ENCODE measurements at regions not wholly inside any gene's neighbourhood (a gene's known extent, or its start where the extent isn't known, plus 50 kb on each side); places are given as distances from the start of the nearest gene placed in this dataset.
"Not testable (repeated sequence)": the region's sequence is repeated elsewhere in the genome, so short reads cannot be mapped to it uniquely, and the experiment has no call there.

DNA sequence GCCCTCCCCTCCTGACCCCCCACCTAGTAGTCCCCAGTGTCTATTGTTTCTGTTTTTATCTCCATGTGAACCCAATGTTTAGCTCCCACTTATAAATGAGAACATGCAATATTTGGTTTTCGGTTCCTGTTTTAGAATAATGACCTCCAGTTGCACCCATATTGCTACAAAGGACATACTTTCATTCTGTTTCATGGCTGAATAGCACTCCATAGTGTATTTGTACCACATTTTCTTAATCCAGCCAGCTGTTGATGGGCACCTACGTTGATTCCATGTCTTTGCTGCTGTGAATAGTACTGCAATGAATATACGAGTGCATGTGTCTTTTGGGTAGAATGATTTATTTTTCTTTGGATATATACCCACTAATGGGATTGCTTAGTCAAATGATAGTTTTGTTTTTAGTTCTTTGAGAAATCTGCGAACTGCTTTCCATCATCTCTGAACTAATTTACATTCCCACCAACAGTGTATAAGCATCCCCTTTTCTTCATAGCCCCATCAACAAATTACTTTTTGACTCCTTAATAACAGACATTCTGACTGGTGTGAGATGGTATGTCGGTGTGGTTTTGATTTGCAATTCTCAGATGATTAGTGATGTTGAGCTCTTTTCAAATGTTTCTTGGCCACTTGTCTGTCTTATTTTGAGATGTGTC, 128.4 kb upstream of the PHYHIPL start (continued):
- TF ChIP-seq, protein P1, sequence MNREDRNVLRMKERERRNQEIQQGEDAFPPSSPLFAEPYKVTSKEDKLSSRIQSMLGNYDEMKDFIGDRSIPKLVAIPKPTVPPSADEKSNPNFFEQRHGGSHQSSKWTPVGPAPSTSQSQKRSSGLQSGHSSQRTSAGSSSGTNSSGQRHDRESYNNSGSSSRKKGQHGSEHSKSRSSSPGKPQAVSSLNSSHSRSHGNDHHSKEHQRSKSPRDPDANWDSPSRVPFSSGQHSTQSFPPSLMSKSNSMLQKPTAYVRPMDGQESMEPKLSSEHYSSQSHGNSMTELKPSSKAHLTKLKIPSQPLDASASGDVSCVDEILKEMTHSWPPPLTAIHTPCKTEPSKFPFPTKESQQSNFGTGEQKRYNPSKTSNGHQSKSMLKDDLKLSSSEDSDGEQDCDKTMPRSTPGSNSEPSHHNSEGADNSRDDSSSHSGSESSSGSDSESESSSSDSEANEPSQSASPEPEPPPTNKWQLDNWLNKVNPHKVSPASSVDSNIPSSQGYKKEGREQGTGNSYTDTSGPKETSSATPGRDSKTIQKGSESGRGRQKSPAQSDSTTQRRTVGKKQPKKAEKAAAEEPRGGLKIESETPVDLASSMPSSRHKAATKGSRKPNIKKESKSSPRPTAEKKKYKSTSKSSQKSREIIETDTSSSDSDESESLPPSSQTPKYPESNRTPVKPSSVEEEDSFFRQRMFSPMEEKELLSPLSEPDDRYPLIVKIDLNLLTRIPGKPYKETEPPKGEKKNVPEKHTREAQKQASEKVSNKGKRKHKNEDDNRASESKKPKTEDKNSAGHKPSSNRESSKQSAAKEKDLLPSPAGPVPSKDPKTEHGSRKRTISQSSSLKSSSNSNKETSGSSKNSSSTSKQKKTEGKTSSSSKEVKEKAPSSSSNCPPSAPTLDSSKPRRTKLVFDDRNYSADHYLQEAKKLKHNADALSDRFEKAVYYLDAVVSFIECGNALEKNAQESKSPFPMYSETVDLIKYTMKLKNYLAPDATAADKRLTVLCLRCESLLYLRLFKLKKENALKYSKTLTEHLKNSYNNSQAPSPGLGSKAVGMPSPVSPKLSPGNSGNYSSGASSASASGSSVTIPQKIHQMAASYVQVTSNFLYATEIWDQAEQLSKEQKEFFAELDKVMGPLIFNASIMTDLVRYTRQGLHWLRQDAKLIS (CRISPR knock-in tag; IDR thresholded peaks at IDR 0.05; ENCODE audit: borderline replicate concordance): no peak
- no peak for TF ChIP-seq JUN (CRISPR knock-in tag; IDR thresholded peaks at IDR 0.05)
- TF ChIP-seq NR2C2 (CRISPR knock-in tag; IDR thresholded peaks at IDR 0.05): no peak
- TF ChIP-seq, protein P2, sequence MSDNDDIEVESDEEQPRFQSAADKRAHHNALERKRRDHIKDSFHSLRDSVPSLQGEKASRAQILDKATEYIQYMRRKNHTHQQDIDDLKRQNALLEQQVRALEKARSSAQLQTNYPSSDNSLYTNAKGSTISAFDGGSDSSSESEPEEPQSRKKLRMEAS (CRISPR knock-in tag; IDR thresholded peaks at IDR 0.05): no peak
- TF ChIP-seq IRF2 (CRISPR knock-in tag; IDR thresholded peaks at IDR 0.05; ENCODE audit: borderline replicate concordance, low read depth): no peak
- TF ChIP-seq, protein P3, sequence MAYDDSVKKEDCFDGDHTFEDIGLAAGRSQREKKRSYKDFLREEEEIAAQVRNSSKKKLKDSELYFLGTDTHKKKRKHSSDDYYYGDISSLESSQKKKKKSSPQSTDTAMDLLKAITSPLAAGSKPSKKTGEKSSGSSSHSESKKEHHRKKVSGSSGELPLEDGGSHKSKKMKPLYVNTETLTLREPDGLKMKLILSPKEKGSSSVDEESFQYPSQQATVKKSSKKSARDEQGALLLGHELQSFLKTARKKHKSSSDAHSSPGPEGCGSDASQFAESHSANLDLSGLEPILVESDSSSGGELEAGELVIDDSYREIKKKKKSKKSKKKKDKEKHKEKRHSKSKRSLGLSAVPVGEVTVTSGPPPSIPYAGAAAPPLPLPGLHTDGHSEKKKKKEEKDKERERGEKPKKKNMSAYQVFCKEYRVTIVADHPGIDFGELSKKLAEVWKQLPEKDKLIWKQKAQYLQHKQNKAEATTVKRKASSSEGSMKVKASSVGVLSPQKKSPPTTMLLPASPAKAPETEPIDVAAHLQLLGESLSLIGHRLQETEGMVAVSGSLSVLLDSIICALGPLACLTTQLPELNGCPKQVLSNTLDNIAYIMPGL (CRISPR knock-in tag; IDR thresholded peaks at IDR 0.05): no peak
- TF ChIP-seq CREM (CRISPR knock-in tag; IDR thresholded peaks at IDR 0.05): no peak
- no peak for TF ChIP-seq ZNF121 (CRISPR knock-in tag; IDR thresholded peaks at IDR 0.05)
- no peak for TF ChIP-seq GRHL2 (CRISPR knock-in tag; IDR thresholded peaks at IDR 0.05; ENCODE audit: insufficient replicate concordance, severe bottlenecking)

DNA sequence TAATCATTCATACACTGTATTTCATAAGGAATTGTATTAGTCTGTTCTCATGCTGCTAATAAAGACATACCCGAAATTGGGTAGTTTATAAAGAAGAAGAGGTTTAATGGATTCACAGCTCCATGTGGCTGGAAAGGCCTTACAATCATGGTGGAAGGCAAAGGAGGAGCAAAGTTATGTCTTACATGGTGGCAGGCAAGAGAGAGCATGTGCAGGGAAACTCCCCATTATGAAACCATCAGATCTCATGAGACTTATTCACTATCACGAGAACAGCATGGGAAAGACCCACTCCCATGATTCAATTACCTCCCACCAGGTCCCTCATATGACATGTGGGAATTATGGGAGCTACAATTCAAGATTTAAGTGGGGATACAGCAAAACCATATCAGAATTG, 122.9 kb upstream of the PHYHIPL start:
- ATAC-seq; H3K27me3 Mint-ChIP-seq (ENCODE audit: low read depth); POLR2A ChIA-PET; H3K4me3 Mint-ChIP-seq; CTCF ChIA-PET; H3K27ac Mint-ChIP-seq; DNase-seq (ENCODE audit: low spot score); H3K4me1 Mint-ChIP-seq: not testable (repeated sequence)
- Mint-ChIP-seq H3K36me3 (peaks cover 12% of the 10 kb centered on the region), H3K9me3 (peaks cover 51% of the 10 kb centered on the region)

DNA sequence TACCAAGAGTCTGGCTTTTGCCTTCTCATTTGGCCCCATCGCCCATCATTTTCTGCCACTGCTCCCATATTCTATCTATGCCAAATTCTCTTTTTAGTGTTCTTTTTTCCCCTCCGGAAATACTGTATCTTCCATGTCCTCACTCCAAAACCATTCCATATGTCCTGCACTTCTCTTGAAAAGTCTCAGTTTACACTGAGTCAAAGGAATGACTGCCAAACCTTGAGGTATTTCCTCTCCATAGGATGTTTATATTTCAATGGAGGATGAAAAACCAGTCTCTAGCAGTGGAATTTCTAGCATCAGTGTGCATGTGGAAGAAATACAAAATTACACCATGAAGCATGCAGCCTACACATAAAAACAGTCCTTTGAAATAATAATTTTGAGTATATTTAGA, 121.4 kb upstream of the PHYHIPL start:
- peaks cover 12% of the 10 kb centered on the region for H3K36me3 Mint-ChIP-seq
- H3K27me3 Mint-ChIP-seq (ENCODE audit: low read depth): no peaks in the 10 kb centered on the region
- H3K4me1 Mint-ChIP-seq: peaks cover 5% of the 10 kb centered on the region
- DNase-seq (ENCODE audit: low spot score): no peak
- H3K4me3 Mint-ChIP-seq: no peak overlapping the region
- POLR2A ChIA-PET: no interaction called here
- TF ChIP-seq ELF4 (CRISPR knock-in tag; IDR thresholded peaks at IDR 0.05; ENCODE audit: low read depth) (no peak), CBFB (CRISPR knock-in tag; IDR thresholded peaks at IDR 0.05; ENCODE audit: low read depth) (no peak), RORB (CRISPR knock-in tag; IDR thresholded peaks at IDR 0.05) (no peak), SOX15 (CRISPR knock-in tag; IDR thresholded peaks at IDR 0.05) (no peak), TP53 (CRISPR knock-in tag; IDR thresholded peaks at IDR 0.05) (no peak), ZNF671 (CRISPR knock-in tag; IDR thresholded peaks at IDR 0.05) (no peak)
- TF ChIP-seq, protein P4, sequence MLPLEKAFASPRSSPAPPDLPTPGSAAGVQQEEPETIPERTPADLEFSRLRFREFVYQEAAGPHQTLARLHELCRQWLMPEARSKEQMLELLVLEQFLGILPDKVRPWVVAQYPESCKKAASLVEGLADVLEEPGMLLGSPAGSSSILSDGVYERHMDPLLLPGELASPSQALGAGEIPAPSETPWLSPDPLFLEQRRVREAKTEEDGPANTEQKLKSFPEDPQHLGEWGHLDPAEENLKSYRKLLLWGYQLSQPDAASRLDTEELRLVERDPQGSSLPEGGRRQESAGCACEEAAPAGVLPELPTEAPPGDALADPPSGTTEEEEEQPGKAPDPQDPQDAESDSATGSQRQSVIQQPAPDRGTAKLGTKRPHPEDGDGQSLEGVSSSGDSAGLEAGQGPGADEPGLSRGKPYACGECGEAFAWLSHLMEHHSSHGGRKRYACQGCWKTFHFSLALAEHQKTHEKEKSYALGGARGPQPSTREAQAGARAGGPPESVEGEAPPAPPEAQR (CRISPR knock-in tag; IDR thresholded peaks at IDR 0.05): no peak
- CTCF ChIA-PET: no interaction called here
- H3K27ac Mint-ChIP-seq: no peak overlapping the region
- no peak for ATAC-seq
- peaks cover 44% of the 10 kb centered on the region for H3K9me3 Mint-ChIP-seq
